ENCODE measurements at regions not wholly inside any gene's neighbourhood (a gene's known extent, or its start where the extent isn't known, plus 50 kb on each side); places are given as distances from the start of the nearest gene placed in this dataset.

- DNase-seq: no peak
Measured at GRCh38 chr5:96282020-96282419, 151.0 kb downstream of the PCSK1 start.

DNA sequence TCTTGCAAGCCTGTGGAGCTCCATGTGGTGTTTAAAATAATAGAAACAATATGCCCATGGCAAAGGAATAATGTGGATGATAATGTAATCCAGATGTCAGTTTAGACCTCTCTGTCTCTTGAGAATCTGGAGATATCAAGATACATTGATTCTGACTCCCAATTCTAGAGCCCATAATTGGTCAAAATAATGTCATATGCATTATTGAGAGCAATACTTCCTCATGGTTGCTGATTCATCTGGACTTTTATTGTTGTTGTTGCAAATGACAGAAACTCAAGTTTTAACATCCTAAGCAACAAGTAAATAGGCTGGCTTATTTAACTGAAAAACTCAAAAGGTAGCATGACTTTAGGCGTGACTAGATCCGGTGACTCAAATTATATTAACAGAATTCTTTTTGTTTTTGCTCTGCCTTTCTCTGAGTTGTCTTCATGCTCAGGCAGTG is 152.1 kb downstream of the PCSK1 start:
- no peak for DNase-seq

- DNase-seq: no peak
Measured at GRCh38 chr5:96279801-96280542, 153.1 kb downstream of the PCSK1 start.

DNA sequence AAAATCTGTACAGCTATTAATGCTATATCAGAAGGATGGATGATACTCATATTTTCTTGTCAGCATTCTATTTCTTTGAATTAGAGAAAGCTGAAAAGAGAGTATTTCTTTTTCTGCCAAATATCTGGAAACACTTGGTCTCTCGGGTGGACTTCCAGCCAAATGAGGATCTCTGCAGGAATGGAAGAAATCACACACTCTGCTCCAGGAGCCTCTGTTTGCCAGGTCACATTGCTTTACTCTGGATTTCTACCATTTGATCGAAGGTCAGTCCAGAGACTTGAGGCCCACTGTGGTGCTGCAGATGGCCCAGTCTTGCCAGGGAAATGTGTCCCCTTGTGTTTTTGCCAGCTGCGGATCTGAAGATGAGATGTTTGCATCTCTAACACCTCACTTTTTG is 154.1 kb downstream of the PCSK1 start:
- DNase-seq: no peak

GRCh38 chr5:96275051-96275450 is 158.0 kb downstream of the PCSK1 start:
- no peak for DNase-seq

DNA sequence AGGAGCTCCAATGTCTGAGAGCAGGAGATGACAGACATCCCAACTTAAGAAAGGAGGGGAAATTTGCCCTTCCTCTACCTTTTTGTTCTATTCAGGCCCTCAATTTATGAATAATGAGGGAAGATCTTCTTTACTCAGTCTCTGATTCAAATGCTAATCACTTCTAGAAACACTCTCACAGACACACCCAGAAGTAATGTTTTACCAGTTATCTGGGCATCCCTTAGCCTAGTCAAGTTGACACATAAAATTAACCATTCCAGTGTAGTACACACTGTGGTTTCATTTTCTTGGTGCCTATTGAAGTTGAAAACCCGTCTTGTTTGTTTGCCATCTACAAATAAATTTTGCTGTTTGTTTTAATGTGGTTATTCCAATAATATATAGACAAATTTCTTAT is 167.6 kb downstream of the PCSK1 start:
- no peak for DNase-seq

- no peak for DNase-seq
Measured at GRCh38 chr5:96264047-96264446, 169.0 kb downstream of the PCSK1 start.

- DNase-seq: no peak
Measured at GRCh38 chr5:96262105-96262504, 170.9 kb downstream of the PCSK1 start.

DNA sequence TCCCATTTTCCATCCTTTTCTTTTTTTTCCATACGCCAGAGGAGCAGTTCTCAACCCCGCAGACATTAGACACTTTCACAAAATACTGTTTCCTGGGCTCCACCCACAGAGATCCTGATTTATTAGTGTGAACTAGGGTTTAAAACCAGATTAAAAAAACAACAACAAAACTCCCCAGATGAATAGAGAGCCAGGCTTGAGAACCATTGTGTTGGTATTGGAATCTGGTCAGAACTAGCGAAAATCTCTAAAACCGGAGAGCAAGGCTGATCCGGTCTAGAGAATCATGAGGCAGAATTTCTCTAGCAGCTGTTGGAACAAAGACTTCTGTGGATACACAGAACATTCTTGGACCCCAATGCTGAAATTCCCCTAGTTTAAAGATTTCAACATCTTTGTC is 173.0 kb downstream of the PCSK1 start:
- no peak for DNase-seq

DNA sequence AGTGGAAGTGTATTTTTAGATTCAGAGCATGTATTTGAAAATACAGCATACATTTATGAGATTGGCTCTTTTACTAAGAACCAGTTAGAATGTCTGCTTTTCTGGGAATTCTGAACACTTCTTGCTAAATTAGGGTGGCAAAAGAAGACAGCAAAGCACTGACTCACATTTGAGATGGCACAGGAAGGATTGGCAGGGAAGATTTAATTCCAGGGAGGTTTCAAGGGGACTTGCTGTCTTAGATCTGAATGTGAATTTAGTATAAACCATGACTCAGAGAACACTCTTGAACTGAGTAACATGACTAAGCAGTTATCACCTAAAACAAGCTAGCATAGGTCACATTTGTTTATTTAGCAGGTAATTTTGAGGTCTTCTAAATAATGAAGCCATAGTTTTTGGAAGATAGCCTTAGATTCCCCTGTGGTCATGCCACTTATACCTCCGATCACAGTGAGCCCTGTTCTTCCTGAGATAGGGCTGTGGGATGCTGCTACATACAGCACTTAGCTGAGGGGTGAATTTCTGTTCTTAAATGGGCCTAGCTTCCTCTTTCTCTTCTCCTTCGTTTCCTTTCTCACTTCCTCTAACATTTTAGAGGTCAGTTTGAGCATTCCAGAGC is 173.8 kb downstream of the PCSK1 start:
- peak; percentile 59 for DNase-seq

DNA sequence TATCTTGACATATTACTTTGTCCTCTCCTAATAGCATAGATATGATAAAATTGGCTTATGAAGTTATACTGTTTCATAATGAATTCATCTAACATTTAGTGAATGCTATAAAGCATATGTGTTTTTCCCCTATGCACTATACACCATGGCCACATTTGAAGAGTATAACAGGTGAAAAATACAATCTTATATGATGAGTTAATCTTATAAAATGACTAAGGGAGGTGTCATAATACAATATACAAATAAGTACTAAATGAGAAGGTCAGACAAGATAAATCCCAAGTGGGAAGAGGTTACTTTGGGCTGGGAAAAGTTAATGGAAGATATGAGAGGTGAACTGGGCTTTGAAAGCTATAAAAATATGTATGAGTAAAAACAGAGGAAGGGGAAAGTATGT is 174.4 kb downstream of the PCSK1 start:
- no peak for DNase-seq

- peak; percentile 43 for DNase-seq
Measured at GRCh38 chr5:96257904-96258303, 175.1 kb downstream of the PCSK1 start.

- peak; percentile 8 for DNase-seq
Measured at GRCh38 chr5:96256795-96257470, 176.1 kb downstream of the PCSK1 start.

- no peak for DNase-seq
Measured at GRCh38 chr5:96254980-96255691, 177.9 kb downstream of the PCSK1 start.

GRCh38 chr5:96253140-96253539 is 179.9 kb downstream of the PCSK1 start:
- DNase-seq: no peak

- DNase-seq: no peak
Measured at GRCh38 chr5:96252596-96252995, 180.5 kb downstream of the PCSK1 start.

- no peak for DNase-seq
Measured at GRCh38 chr5:96250782-96251181, 182.3 kb downstream of the PCSK1 start.

- DNase-seq: no peak
Measured at GRCh38 chr5:96248131-96248530, 184.9 kb downstream of the PCSK1 start.

DNA sequence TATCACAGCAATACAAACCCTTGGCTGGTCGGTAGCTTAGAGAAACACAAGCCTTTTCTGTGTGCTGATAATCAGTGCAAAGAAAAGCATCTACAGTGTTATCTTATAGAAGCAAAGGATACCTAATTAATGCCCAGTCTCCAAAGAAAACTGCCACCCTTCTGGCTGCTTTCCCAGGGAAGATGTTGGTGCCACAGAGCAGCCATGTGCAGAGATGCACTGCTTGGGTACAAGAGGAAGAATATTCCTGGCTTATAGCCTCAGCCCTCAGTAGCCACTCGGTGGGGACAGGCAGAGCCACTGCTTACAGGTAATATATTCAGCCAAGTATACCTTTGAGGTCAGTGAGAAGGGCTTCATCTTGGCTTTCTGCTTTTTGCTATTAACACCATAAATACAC is 185.3 kb downstream of the PCSK1 start:
- no peak for DNase-seq

GRCh38 chr5:96247097-96247701 is 185.8 kb downstream of the PCSK1 start:
- DNase-seq: no peak

- DNase-seq: no peak
Measured at GRCh38 chr5:96245140-96246091, 187.6 kb downstream of the PCSK1 start.

- DNase-seq: no peak
Measured at GRCh38 chr5:96244696-96245095, 188.4 kb downstream of the PCSK1 start.
